Lung (tissue), 11 donors: ENCODE measurements at regions not wholly inside any gene's neighbourhood (a gene's known extent, or its start where the extent isn't known, plus 50 kb on each side); places are given as distances from the start of the nearest gene placed in this dataset.

Source experiments
- ATAC-seq: fragments of 200-7000 bp; cut with Tn5 transposase; one replicate; pipeline ENCODE4 v1.9.1; 2020; ENCODE audit warnings: moderate number of reproducible peaks; ENCODE audit not compliant: insufficient read depth, low FRiP score
- DNase-seq, 3 donors: peaks; one replicate each; pipeline ENCODE4 v3.0.0-alpha.2; 2013 to 2017
- H3K27ac ChIP-seq, 2 donors: one replicate each; pipeline ENCODE4 v1.5.1; 2013; ENCODE audit warnings: mild to moderate bottlenecking in 2 of 2, moderate library complexity in 2 of 2, control low read depth in 1 of 2, inconsistent platforms in 1 of 2, low read depth in 1 of 2, low read length in 1 of 2
- H3K27me3 ChIP-seq, 3 donors: one replicate each; pipeline ENCODE4 v1.5.1; 2013; ENCODE audit warnings: low read length in 2 of 3; ENCODE audit not compliant: control insufficient read depth in 3 of 3, insufficient read depth in 3 of 3
- H3K36me3 ChIP-seq, 4 donors: one replicate each; pipeline ENCODE4 v1.5.1; 2013; ENCODE audit warnings: low read length in 4 of 4, mild to moderate bottlenecking in 1 of 4, moderate library complexity in 1 of 4; ENCODE audit not compliant: control insufficient read depth in 4 of 4, insufficient read depth in 4 of 4
- H3K4me1 ChIP-seq, 5 donors: one replicate each; pipeline ENCODE4 v1.5.1; 2013; ENCODE audit warnings: low read length in 5 of 5, mild to moderate bottlenecking in 2 of 5, moderate library complexity in 1 of 5; ENCODE audit not compliant: control insufficient read depth in 5 of 5, insufficient read depth in 5 of 5
- H3K4me3 ChIP-seq: one replicate; pipeline ENCODE4 v1.5.1; 2013; ENCODE audit warnings: mild to moderate bottlenecking, control low read depth, moderate library complexity
- H3K9ac ChIP-seq, 2 donors: one replicate each; pipeline ENCODE4 v1.5.1; 2013; ENCODE audit warnings: low read length in 2 of 2, control low read depth in 1 of 2; ENCODE audit not compliant: insufficient read depth in 1 of 2
- H3K9me3 ChIP-seq, 4 donors: one replicate each; pipeline ENCODE4 v1.5.1; 2013; ENCODE audit warnings: low read length in 3 of 4, mild to moderate bottlenecking in 1 of 4, moderate library complexity in 1 of 4; ENCODE audit not compliant: control insufficient read depth in 4 of 4, insufficient read depth in 3 of 4
- WGBS, 2 donors: extraction: QIAGEN DNeasy Blood & Tissue Kit; methylation state at CpG; one replicate each; pipeline ENCODE4 v1.1.7; 2013; 5-methylcytosine and 5-hydroxymethylcytosine counted together
- TF ChIP-seq, protein P1 (sequence below): IDR thresholded peaks from 2 replicates; pipeline ENCODE4 v1.5.1; 2012; ENCODE audit warnings: mild to moderate bottlenecking; ENCODE audit errors: control extremely low read depth, extremely low read depth
- donor health status: control.
- donor health status: control.
- donor health status: Bipolar disorder and iron deficiency.
- donor health status: healthy.
- donor health status: DM: yes; HTN: yes; CAD: no.

DNA sequence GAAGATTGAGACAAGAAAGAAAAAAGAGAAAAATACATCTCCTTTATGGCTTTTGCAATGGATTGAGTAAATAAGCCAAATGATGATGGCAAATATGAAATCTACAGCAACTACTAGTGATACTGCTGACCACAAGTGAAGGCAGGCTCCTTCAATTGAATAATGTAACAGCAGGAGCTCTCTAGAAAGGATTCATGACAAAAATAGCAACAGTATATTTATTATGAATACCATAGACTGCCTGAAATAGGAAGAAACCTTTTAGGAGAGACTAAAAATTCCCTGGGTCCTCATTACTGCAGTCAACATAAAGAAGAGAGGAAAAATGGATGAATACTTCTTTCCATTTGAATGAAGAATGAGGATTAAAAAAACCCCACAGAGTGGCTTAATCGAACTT is 306.8 kb upstream of the ANXA10 start:
- H3K4me3 ChIP-seq, result no peak overlapping the region
- no peaks in the 10 kb centered on the region for H3K9me3 ChIP-seq
- H3K27ac ChIP-seq, result no peak overlapping the region
- DNase-seq (no peak), ATAC-seq (no peak)
- H3K9ac ChIP-seq, result no peak overlapping the region
- H3K4me1 ChIP-seq, result no peaks in the 10 kb centered on the region
- H3K36me3 ChIP-seq, result no peaks in the 10 kb centered on the region
- 45 to 60% methylated on average over 1 of the region's 1 CpG for WGBS, 2 donors
- TF ChIP-seq, protein P1, sequence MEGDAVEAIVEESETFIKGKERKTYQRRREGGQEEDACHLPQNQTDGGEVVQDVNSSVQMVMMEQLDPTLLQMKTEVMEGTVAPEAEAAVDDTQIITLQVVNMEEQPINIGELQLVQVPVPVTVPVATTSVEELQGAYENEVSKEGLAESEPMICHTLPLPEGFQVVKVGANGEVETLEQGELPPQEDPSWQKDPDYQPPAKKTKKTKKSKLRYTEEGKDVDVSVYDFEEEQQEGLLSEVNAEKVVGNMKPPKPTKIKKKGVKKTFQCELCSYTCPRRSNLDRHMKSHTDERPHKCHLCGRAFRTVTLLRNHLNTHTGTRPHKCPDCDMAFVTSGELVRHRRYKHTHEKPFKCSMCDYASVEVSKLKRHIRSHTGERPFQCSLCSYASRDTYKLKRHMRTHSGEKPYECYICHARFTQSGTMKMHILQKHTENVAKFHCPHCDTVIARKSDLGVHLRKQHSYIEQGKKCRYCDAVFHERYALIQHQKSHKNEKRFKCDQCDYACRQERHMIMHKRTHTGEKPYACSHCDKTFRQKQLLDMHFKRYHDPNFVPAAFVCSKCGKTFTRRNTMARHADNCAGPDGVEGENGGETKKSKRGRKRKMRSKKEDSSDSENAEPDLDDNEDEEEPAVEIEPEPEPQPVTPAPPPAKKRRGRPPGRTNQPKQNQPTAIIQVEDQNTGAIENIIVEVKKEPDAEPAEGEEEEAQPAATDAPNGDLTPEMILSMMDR, result no peak
- H3K27me3 ChIP-seq, result no peaks in the 10 kb centered on the region

DNA sequence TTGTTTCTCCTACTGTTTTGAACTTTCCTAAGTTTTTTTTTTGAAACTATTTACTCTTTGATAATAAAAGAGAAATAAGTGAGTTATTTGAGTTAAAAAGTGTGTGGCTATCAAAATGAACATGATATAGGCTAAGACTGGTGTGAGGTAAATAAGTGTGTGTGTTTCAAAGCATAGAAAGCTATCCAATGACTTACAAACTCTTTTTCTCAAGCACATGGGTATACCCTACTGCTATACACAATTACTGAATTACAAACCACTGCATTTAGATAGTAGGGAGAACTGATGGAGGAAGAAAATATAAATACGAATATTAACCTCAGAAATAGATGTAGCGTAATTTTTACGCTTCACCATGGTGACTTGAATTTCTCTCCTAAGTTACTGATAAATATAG is 305.8 kb upstream of the ANXA10 start:
- 94% methylated on average over 3 of the region's 3 CpGs for WGBS, 2 donors
- TF ChIP-seq, protein P1, result no peak

DNA sequence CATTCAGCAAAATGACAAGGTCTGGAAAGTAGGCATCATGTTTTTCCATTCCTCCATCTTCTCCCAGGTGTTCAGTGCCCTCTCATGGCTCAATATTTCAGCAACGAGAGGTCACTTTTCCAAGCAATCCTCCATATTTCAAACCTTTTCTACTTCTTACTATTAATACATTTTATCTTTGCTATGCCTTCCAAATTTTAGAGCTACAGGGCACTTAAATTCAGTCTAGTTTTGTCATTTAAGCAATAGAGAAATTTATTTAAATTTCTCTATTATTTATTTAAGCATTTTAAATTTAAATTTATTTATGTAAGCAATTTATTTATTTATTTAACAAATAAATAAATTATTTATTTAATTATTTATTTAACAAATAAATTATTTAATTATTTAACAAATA is 305.1 kb upstream of the ANXA10 start:
- Histone ChIP-seq H3K4me1 (no peaks in the 10 kb centered on the region), H3K9me3 (no peaks in the 10 kb centered on the region), H3K4me3 (no peak overlapping the region), H3K9ac (no peak overlapping the region), H3K36me3 (no peaks in the 10 kb centered on the region), H3K27me3 (no peaks in the 10 kb centered on the region), H3K27ac (no peak overlapping the region)
- 88 to 92% methylated on average over 1 of the region's 1 CpG for WGBS, 2 donors
- TF ChIP-seq, protein P1, result no peak
- DNase-seq (peak in 1 of 3 donors; percentile 16), ATAC-seq (no peak)

More for the DNA sequence above, 305.8 kb upstream of the ANXA10 start:
- ATAC-seq, result no peak
- H3K27ac ChIP-seq, result no peak overlapping the region
- no peaks in the 10 kb centered on the region for H3K36me3 ChIP-seq
- no peak overlapping the region for H3K9ac ChIP-seq
- no peaks in the 10 kb centered on the region for H3K9me3 ChIP-seq
- H3K4me1 ChIP-seq, result no peaks in the 10 kb centered on the region
- no peak for DNase-seq
- no peaks in the 10 kb centered on the region for H3K27me3 ChIP-seq
- H3K4me3 ChIP-seq, result no peak overlapping the region

DNA sequence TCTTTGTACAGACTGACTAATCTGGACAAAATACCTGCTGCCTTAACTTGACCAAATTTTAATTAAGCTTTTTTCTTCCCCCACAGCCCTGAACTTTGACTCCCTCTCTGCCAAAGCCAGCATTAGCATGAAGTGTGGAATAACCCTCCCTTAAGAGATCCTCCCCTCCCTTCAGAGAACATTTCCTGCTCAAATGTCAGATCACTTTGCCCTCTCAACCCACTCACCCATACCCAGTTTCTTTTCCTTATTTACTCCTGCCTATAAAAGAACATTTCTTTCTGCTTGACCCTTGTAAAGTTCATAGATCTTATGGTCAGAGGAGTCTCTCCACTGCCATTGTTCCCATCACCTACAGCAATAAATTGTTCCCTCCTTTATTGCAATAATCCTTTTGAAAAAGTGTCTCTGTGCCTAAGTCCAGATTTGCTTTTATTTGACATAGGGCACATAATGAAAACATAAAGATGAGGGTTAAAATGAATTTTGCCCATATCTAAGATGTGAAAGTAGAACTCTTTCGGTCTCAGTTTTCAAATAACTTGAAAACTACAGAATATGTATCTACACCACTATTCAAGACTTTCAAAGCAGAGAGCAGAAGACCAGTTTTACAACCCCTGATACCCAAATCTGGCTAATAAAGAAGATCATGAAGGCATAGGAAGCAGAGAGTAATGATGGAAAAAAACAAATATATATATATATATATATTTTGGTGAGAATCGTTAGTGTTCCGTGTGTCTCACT is 289.7 kb upstream of the ANXA10 start:
- no peaks in the 10 kb centered on the region for H3K9me3 ChIP-seq
- TF ChIP-seq, protein P1, result no peak
- DNase-seq (no peak), ATAC-seq (no peak)
- no peaks in the 10 kb centered on the region for H3K4me1 ChIP-seq
- H3K36me3 ChIP-seq, result no peaks in the 10 kb centered on the region
- WGBS, 2 donors, result 90 to 94% methylated on average over 3 of the region's 3 CpGs
- H3K27me3 ChIP-seq, result no peaks in the 10 kb centered on the region
- H3K4me3 ChIP-seq, result no peak overlapping the region
- H3K27ac ChIP-seq, result no peak overlapping the region
- no peak overlapping the region for H3K9ac ChIP-seq
